Astrocyte (in vitro differentiated cells and primary cell): ENCODE measurements at regions not wholly inside any gene's neighbourhood (a gene's known extent, or its start where the extent isn't known, plus 50 kb on each side); places are given as distances from the start of the nearest gene placed in this dataset.

Source experiments
- DNase-seq: peaks from one replicate; pipeline ENCODE4 v3.0.0-alpha.2; 2010; ENCODE audit warnings: low read depth
- FAIRE-seq: peaks from 2 replicates; lab custom pipeline; 2011; peaks lifted over from hg19 to GRCh38; lab: Jason Lieb, UNC
- H2AFZ ChIP-seq: 2 replicates; pipeline ENCODE4 v1.6.0; 2012; ENCODE audit warnings: low read depth, low read length, inconsistent platforms
- H3K27ac ChIP-seq: 2 replicates; pipeline ENCODE4 v1.5.1; 2011; ENCODE audit warnings: low read depth, low read length, inconsistent platforms
- H3K27me3 ChIP-seq: 2 replicates; pipeline ENCODE4 v1.6.0; 2011; ENCODE audit warnings: low read length, inconsistent platforms; ENCODE audit not compliant: insufficient read depth
- H3K36me3 ChIP-seq: 2 replicates; pipeline ENCODE4 v1.5.1; 2011; ENCODE audit warnings: low read length, inconsistent platforms; ENCODE audit not compliant: insufficient read depth
- H3K4me1 ChIP-seq: 2 replicates; pipeline ENCODE4 v1.5.1; 2011; ENCODE audit warnings: low read length, inconsistent platforms; ENCODE audit not compliant: insufficient read depth
- H3K4me2 ChIP-seq: 2 replicates; pipeline ENCODE4 v1.6.0; 2012; ENCODE audit warnings: low read length, inconsistent platforms
- H3K4me3 ChIP-seq: 2 replicates; pipeline ENCODE4 v1.5.1; 2011; ENCODE audit warnings: low read depth, mild to moderate bottlenecking, low read length, inconsistent platforms; ENCODE audit not compliant: insufficient read depth
- H3K79me2 ChIP-seq: 2 replicates; pipeline ENCODE4 v1.6.0; 2012; ENCODE audit warnings: mild to moderate bottlenecking, low read length, inconsistent platforms; ENCODE audit not compliant: insufficient read depth
- H3K9ac ChIP-seq: 2 replicates; pipeline ENCODE4 v1.6.0; 2012; ENCODE audit warnings: mild to moderate bottlenecking, low read length, inconsistent platforms
- H3K9me3 ChIP-seq: 2 replicates; pipeline ENCODE4 v1.5.1; 2012; ENCODE audit warnings: low read depth, mild to moderate bottlenecking, low read length, inconsistent platforms; ENCODE audit not compliant: insufficient read depth
- H4K20me1 ChIP-seq: 2 replicates; pipeline ENCODE4 v1.6.0; 2012; ENCODE audit warnings: low read length, inconsistent platforms; ENCODE audit not compliant: insufficient read depth
- H3K27ac Mint-ChIP-seq: one replicate; pipeline ENCODE4 v1.8.0; 2021; ENCODE audit warnings: mild to moderate bottlenecking, mixed read lengths; ENCODE audit not compliant: unreplicated experiment
- H3K27me3 Mint-ChIP-seq: one replicate; pipeline ENCODE4 v1.8.0; 2021; ENCODE audit warnings: low read depth, mixed read lengths; ENCODE audit not compliant: unreplicated experiment
- H3K36me3 Mint-ChIP-seq: one replicate; pipeline ENCODE4 v1.8.0; 2021; ENCODE audit warnings: low read depth, mixed read lengths; ENCODE audit not compliant: unreplicated experiment
- H3K4me1 Mint-ChIP-seq: one replicate; pipeline ENCODE4 v1.8.0; 2021; ENCODE audit warnings: low read depth, mixed read lengths; ENCODE audit not compliant: unreplicated experiment
- H3K4me3 Mint-ChIP-seq: one replicate; pipeline ENCODE4 v1.8.0; 2021; ENCODE audit warnings: mild to moderate bottlenecking, moderate library complexity, mixed read lengths; ENCODE audit not compliant: unreplicated experiment
- H3K9me3 Mint-ChIP-seq: one replicate; pipeline ENCODE4 v1.8.0; 2021; ENCODE audit warnings: mild to moderate bottlenecking, mixed read lengths; ENCODE audit not compliant: unreplicated experiment
- CTCF ChIP-seq: IDR thresholded peaks from 2 replicates; pipeline ENCODE4 v1.5.1; 2011; ENCODE audit warnings: low read depth, mild to moderate bottlenecking, inconsistent platforms, low read length, moderate library complexity; ENCODE audit not compliant: insufficient read depth
- EZH2 ChIP-seq: IDR thresholded peaks from 2 replicates; pipeline ENCODE4 v1.6.1; 2012; ENCODE audit warnings: mild to moderate bottlenecking, low read length, inconsistent platforms; ENCODE audit not compliant: insufficient read depth

- no peak overlapping the region for H3K4me2 ChIP-seq
- H4K20me1 ChIP-seq = no peaks in the 10 kb centered on the region
- TF ChIP-seq EZH2 (no peak), CTCF (no peak)
- H3K4me1 Mint-ChIP-seq = peaks cover 6% of the 10 kb centered on the region
- no peak overlapping the region for H3K4me3 Mint-ChIP-seq
- H3K27ac Mint-ChIP-seq = no peak overlapping the region
- no peaks in the 10 kb centered on the region for H3K36me3 Mint-ChIP-seq
- H3K9me3 Mint-ChIP-seq = no peaks in the 10 kb centered on the region
- H3K36me3 ChIP-seq = no peaks in the 10 kb centered on the region
- peaks cover 2% of the 10 kb centered on the region for H3K27me3 Mint-ChIP-seq
- H3K27ac ChIP-seq = no peak overlapping the region
- H3K9me3 ChIP-seq = no peaks in the 10 kb centered on the region
- H3K4me1 ChIP-seq = no peaks in the 10 kb centered on the region
- DNase-seq (no peak), FAIRE-seq (no peak)
- H3K4me3 ChIP-seq = no peak overlapping the region
- H3K27me3 ChIP-seq = no peaks in the 10 kb centered on the region
- H2AFZ ChIP-seq = no peak overlapping the region
- H3K79me2 ChIP-seq = no peaks in the 10 kb centered on the region
- no peak overlapping the region for H3K9ac ChIP-seq
These were observed 631.0 kb downstream of the BCL11A start for GRCh38 chr2:59922450-59922849.

GRCh38 chr2:59921743-59922142 lies 631.7 kb downstream of the BCL11A start:
- no peaks in the 10 kb centered on the region for H3K36me3 Mint-ChIP-seq
- no peak overlapping the region for H3K27ac Mint-ChIP-seq
- Histone ChIP-seq H3K36me3 (no peaks in the 10 kb centered on the region), H3K4me1 (no peaks in the 10 kb centered on the region), H3K27ac (no peak overlapping the region), H3K4me3 (no peak overlapping the region), H3K27me3 (no peaks in the 10 kb centered on the region), H3K4me2 (no peak overlapping the region), H4K20me1 (no peaks in the 10 kb centered on the region), H3K9ac (no peak overlapping the region), H3K79me2 (no peaks in the 10 kb centered on the region), H2AFZ (no peak overlapping the region), H3K9me3 (no peaks in the 10 kb centered on the region)
- no peak for DNase-seq
- H3K9me3 Mint-ChIP-seq = no peaks in the 10 kb centered on the region
- no peak for FAIRE-seq
- TF ChIP-seq CTCF (no peak), EZH2 (no peak)
- H3K27me3 Mint-ChIP-seq = peaks cover 2% of the 10 kb centered on the region
- no peak overlapping the region for H3K4me3 Mint-ChIP-seq
- peaks cover 6% of the 10 kb centered on the region for H3K4me1 Mint-ChIP-seq

- Histone ChIP-seq H3K9me3 (no peaks in the 10 kb centered on the region), H4K20me1 (no peaks in the 10 kb centered on the region), H3K27ac (no peak overlapping the region), H3K4me2 (no peak overlapping the region), H3K4me3 (no peak overlapping the region), H3K36me3 (no peaks in the 10 kb centered on the region), H3K27me3 (no peaks in the 10 kb centered on the region), H2AFZ (no peak overlapping the region), H3K79me2 (no peaks in the 10 kb centered on the region), H3K4me1 (no peaks in the 10 kb centered on the region), H3K9ac (no peak overlapping the region)
- H3K27ac Mint-ChIP-seq = no peak overlapping the region
- no peak for FAIRE-seq
- TF ChIP-seq EZH2 = no peak
- TF ChIP-seq CTCF = no peak
- peaks cover 6% of the 10 kb centered on the region for H3K4me1 Mint-ChIP-seq
- DNase-seq = no peak
- no peaks in the 10 kb centered on the region for H3K36me3 Mint-ChIP-seq
- H3K4me3 Mint-ChIP-seq = no peak overlapping the region
- no peaks in the 10 kb centered on the region for H3K9me3 Mint-ChIP-seq
- peaks cover 2% of the 10 kb centered on the region for H3K27me3 Mint-ChIP-seq
These were observed 632.5 kb downstream of the BCL11A start for GRCh38 chr2:59920961-59921360.
